ENCODE measurements at regions not wholly inside any gene's neighbourhood (a gene's known extent, or its start where the extent isn't known, plus 50 kb on each side); places are given as distances from the start of the nearest gene placed in this dataset.

DNA sequence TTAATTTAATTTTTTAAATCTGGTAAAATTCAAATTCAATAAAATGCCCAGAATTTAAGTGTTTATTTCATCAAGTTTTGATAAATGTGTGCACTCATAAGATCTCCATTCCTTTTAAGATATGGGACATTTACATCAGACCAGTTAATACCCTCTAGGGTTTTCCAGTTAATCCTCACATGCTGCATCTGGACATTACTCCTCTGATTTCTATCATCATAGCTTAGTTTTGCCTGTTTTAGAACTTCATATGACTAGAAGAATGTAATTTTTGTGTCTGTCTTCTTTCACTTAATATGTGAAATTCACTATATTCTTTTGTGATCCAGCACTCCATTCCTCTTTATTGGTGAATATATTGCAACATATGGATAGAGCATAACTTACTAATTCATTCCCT is 727.7 kb upstream of the FAM241A start:
- TF ChIP-seq, protein P1, sequence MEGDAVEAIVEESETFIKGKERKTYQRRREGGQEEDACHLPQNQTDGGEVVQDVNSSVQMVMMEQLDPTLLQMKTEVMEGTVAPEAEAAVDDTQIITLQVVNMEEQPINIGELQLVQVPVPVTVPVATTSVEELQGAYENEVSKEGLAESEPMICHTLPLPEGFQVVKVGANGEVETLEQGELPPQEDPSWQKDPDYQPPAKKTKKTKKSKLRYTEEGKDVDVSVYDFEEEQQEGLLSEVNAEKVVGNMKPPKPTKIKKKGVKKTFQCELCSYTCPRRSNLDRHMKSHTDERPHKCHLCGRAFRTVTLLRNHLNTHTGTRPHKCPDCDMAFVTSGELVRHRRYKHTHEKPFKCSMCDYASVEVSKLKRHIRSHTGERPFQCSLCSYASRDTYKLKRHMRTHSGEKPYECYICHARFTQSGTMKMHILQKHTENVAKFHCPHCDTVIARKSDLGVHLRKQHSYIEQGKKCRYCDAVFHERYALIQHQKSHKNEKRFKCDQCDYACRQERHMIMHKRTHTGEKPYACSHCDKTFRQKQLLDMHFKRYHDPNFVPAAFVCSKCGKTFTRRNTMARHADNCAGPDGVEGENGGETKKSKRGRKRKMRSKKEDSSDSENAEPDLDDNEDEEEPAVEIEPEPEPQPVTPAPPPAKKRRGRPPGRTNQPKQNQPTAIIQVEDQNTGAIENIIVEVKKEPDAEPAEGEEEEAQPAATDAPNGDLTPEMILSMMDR (IDR thresholded peaks at IDR 0.05; ENCODE audit: poor library complexity, severe bottlenecking) = no peak
- no peak for TF ChIP-seq RAD21 (conservative IDR thresholded peaks at IDR 0.05)
- no peak for TF ChIP-seq MXI1 (conservative IDR thresholded peaks at IDR 0.05; ENCODE audit: poor library complexity, severe bottlenecking)
- TF ChIP-seq EP300 (conservative IDR thresholded peaks at IDR 0.05; ENCODE audit: poor library complexity, severe bottlenecking) = no peak
- no peak for TF ChIP-seq SMC3 (conservative IDR thresholded peaks at IDR 0.05; ENCODE audit: poor library complexity)
- TF ChIP-seq, protein P2, sequence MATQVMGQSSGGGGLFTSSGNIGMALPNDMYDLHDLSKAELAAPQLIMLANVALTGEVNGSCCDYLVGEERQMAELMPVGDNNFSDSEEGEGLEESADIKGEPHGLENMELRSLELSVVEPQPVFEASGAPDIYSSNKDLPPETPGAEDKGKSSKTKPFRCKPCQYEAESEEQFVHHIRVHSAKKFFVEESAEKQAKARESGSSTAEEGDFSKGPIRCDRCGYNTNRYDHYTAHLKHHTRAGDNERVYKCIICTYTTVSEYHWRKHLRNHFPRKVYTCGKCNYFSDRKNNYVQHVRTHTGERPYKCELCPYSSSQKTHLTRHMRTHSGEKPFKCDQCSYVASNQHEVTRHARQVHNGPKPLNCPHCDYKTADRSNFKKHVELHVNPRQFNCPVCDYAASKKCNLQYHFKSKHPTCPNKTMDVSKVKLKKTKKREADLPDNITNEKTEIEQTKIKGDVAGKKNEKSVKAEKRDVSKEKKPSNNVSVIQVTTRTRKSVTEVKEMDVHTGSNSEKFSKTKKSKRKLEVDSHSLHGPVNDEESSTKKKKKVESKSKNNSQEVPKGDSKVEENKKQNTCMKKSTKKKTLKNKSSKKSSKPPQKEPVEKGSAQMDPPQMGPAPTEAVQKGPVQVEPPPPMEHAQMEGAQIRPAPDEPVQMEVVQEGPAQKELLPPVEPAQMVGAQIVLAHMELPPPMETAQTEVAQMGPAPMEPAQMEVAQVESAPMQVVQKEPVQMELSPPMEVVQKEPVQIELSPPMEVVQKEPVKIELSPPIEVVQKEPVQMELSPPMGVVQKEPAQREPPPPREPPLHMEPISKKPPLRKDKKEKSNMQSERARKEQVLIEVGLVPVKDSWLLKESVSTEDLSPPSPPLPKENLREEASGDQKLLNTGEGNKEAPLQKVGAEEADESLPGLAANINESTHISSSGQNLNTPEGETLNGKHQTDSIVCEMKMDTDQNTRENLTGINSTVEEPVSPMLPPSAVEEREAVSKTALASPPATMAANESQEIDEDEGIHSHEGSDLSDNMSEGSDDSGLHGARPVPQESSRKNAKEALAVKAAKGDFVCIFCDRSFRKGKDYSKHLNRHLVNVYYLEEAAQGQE (IDR thresholded peaks at IDR 0.05; ENCODE audit: borderline replicate concordance) = no peak
- TF ChIP-seq TAF1 (IDR thresholded peaks at IDR 0.05; ENCODE audit: low read depth) = no peak
- no peak for TF ChIP-seq EZH2 (IDR thresholded peaks at IDR 0.05; ENCODE audit: borderline replicate concordance, insufficient read depth, low read length, poor library complexity, severe bottlenecking)
- TF ChIP-seq POLR2AphosphoS5 (IDR thresholded peaks at IDR 0.05) = no peak

DNA sequence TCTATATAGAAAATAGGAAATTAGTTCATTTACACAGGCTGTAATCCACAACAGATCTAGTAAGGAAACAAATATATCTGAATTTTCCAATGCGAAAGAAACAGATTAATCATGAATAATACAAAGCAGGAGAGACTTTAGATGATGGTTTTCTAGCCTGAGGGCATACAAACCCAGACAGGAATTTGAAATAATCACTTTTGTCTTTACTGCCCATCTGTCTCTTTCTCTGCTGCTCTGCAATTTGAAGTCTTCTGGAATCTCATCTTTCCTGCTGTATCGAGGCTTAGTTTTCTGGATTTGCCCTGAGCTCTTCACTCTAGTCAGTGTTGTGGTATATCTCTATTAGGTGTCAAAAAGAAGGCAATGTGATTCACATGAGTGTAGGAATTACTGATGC is 711.8 kb upstream of the FAM241A start:
- no peak for TF ChIP-seq MXI1 (conservative IDR thresholded peaks at IDR 0.05; ENCODE audit: poor library complexity, severe bottlenecking)
- TF ChIP-seq, protein P2 (IDR thresholded peaks at IDR 0.05; ENCODE audit: borderline replicate concordance) = no peak
- TF ChIP-seq, protein P1 (IDR thresholded peaks at IDR 0.05; ENCODE audit: poor library complexity, severe bottlenecking) = no peak
- no peak for TF ChIP-seq EP300 (conservative IDR thresholded peaks at IDR 0.05; ENCODE audit: poor library complexity, severe bottlenecking)
- no peak for TF ChIP-seq EZH2 (IDR thresholded peaks at IDR 0.05; ENCODE audit: borderline replicate concordance, insufficient read depth, low read length, poor library complexity, severe bottlenecking)
- no peak for TF ChIP-seq POLR2AphosphoS5 (IDR thresholded peaks at IDR 0.05)
- TF ChIP-seq SMC3 (conservative IDR thresholded peaks at IDR 0.05; ENCODE audit: poor library complexity) = no peak
- no peak for TF ChIP-seq RAD21 (conservative IDR thresholded peaks at IDR 0.05)
- TF ChIP-seq TAF1 (IDR thresholded peaks at IDR 0.05; ENCODE audit: low read depth) = no peak
- Histone ChIP-seq H3K9me3 (ENCODE audit: low read length) (no peaks in the 10 kb centered on the region), H3K36me3 (ENCODE audit: insufficient read depth, low read length) (no peaks in the 10 kb centered on the region), H3K4me3 (ENCODE audit: low read length) (no peak overlapping the region), H2AFZ (ENCODE audit: low read depth, low read length) (no peak overlapping the region), H3F3A (ENCODE audit: insufficient read depth, low read length, poor library complexity, severe bottlenecking) (no peaks in the 10 kb centered on the region), H4K20me1 (ENCODE audit: insufficient read depth) (no peaks in the 10 kb centered on the region), H3K9me2 (ENCODE audit: insufficient read depth, low read length) (no peaks in the 10 kb centered on the region), H3K79me2 (replicated peaks; ENCODE audit: insufficient read depth, low read length) (no peaks in the 10 kb centered on the region), H3K27me3 (ENCODE audit: insufficient read depth, low read depth, low read length) (no peaks in the 10 kb centered on the region), H3K27ac (ENCODE audit: low read length) (no peak overlapping the region), H3K9ac (ENCODE audit: low read length) (no peak overlapping the region), H3K4me2 (ENCODE audit: low read length) (no peak overlapping the region)

More for the DNA sequence above, 727.7 kb upstream of the FAM241A start:
- Histone ChIP-seq H4K20me1 (ENCODE audit: insufficient read depth) (no peaks in the 10 kb centered on the region), H3K4me2 (ENCODE audit: low read length) (no peak overlapping the region), H3F3A (ENCODE audit: insufficient read depth, low read length, poor library complexity, severe bottlenecking) (no peaks in the 10 kb centered on the region), H3K9me3 (ENCODE audit: low read length) (no peaks in the 10 kb centered on the region), H3K9ac (ENCODE audit: low read length) (no peak overlapping the region), H3K27me3 (ENCODE audit: insufficient read depth, low read depth, low read length) (no peaks in the 10 kb centered on the region), H2AFZ (ENCODE audit: low read depth, low read length) (no peak overlapping the region), H3K27ac (ENCODE audit: low read length) (no peak overlapping the region), H3K36me3 (ENCODE audit: insufficient read depth, low read length) (no peaks in the 10 kb centered on the region), H3K9me2 (ENCODE audit: insufficient read depth, low read length) (no peaks in the 10 kb centered on the region), H3K4me3 (ENCODE audit: low read length) (no peak overlapping the region), H3K79me2 (replicated peaks; ENCODE audit: insufficient read depth, low read length) (no peaks in the 10 kb centered on the region)
